Upper lobe of left lung (tissue), 6 donors: ENCODE measurements at regions not wholly inside any gene's neighbourhood (a gene's known extent, or its start where the extent isn't known, plus 50 kb on each side); places are given as distances from the start of the nearest gene placed in this dataset.

Source experiments
- ATAC-seq, 2 donors: fragments of 200-7000 bp; cut with Tn5 transposase; one replicate each; pipeline ENCODE4 v1.9.1; 2022; ENCODE audit warnings: mild to moderate bottlenecking in 2 of 2, moderate library complexity in 2 of 2; ENCODE audit not compliant: low FRiP score in 2 of 2
- DNase-seq, 2 donors: peaks; one replicate each; pipeline ENCODE4 v3.0.0-alpha.2; 2019 to 2020
- H3K27ac ChIP-seq, 4 donors: fragments of 200-600 bp; sonication (generic); one replicate each; pipeline ENCODE4 v1.5.1; 2016 to 2019
- H3K27me3 ChIP-seq, 4 donors: fragments of 200-600 bp; sonication (generic); one replicate each; pipeline ENCODE4 v1.5.1; 2017 to 2019
- H3K36me3 ChIP-seq, 4 donors: fragments of 200-600 bp; sonication (generic); one replicate each; pipeline ENCODE4 v1.5.1; 2016 to 2019
- H3K4me1 ChIP-seq, 4 donors: fragments of 200-600 bp; sonication (generic); one replicate each; pipeline ENCODE4 v1.5.1; 2018 to 2019
- H3K4me3 ChIP-seq, 4 donors: fragments of 200-600 bp; sonication (generic); one replicate each; pipeline ENCODE4 v1.5.1; 2017 to 2019; ENCODE audit warnings: mild to moderate bottlenecking in 2 of 4, moderate library complexity in 1 of 4
- H3K9me3 ChIP-seq, 4 donors: fragments of 200-600 bp; sonication (generic); one replicate each; pipeline ENCODE4 v1.5.1; 2018 to 2019
- EP300 ChIP-seq, 4 donors: sonication (generic); formaldehyde crosslinking; IDR thresholded peaks; one replicate each; pipeline ENCODE4 v1.5.1; 2017; ENCODE audit warnings: antibody characterized with exemption in 4 of 4, control low read depth in 2 of 4
- POLR2A ChIP-seq, 4 donors: fragments of 450-650 bp; IDR thresholded peaks; one replicate each; pipeline ENCODE4 v1.5.1; 2016 to 2017; ENCODE audit warnings: antibody characterized with exemption in 4 of 4, mild to moderate bottlenecking in 2 of 4
- POLR2AphosphoS5 ChIP-seq, 2 donors: sonication (generic); formaldehyde crosslinking; IDR thresholded peaks; one replicate each; pipeline ENCODE4 v1.5.1; 2017; ENCODE audit warnings: antibody characterized with exemption in 2 of 2
- WGBS, 2 donors: methylation state at CpG; one replicate each; pipeline ENCODE4 v1.1.5; 2017 to 2018; 5-methylcytosine and 5-hydroxymethylcytosine counted together
- TF ChIP-seq, protein P1 (sequence below), 6 experiments: fragments of 450-650 bp in 4 of 6; fragments of 200-600 bp in 2 of 6; sonication (generic) in 2 of 6; IDR thresholded peaks; one replicate each; pipeline ENCODE4 v1.5.1; 2016 to 2019; ENCODE audit warnings: antibody characterized with exemption in 6 of 6
- donor health status: DM: no; HTN: no; CAD: no; lungs with moderate emphysema.
- donor health status: DM: no; HTN: yes; CAD: no; lungs with severe emphysema.

DNA sequence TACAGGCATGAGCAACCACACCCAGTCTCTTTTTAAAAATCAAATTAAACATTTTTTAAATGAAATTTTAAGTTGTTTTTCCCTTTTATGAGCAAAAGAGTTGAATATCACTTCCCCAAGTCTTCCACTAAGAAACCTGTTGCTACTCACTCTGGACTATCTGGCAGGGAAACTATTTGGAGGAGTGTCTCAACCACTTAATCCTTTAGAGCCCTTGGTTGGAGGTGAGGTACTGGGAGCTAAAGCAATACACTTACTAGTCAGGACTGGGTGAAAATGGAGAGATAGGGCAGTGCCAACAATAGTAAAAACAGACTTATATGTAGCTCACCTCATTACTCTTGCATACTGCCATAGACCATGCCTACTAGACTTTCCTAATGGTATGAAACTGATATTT, 135.5 kb downstream of the RND3 start:
- ATAC-seq: no peak
- no peak overlapping the region for H3K27ac ChIP-seq
- TF ChIP-seq EP300 (IDR thresholded peaks at IDR 0.05) (no peak), POLR2A (IDR thresholded peaks at IDR 0.05) (no peak), POLR2AphosphoS5 (IDR thresholded peaks at IDR 0.05) (no peak)
- TF ChIP-seq, protein P1, sequence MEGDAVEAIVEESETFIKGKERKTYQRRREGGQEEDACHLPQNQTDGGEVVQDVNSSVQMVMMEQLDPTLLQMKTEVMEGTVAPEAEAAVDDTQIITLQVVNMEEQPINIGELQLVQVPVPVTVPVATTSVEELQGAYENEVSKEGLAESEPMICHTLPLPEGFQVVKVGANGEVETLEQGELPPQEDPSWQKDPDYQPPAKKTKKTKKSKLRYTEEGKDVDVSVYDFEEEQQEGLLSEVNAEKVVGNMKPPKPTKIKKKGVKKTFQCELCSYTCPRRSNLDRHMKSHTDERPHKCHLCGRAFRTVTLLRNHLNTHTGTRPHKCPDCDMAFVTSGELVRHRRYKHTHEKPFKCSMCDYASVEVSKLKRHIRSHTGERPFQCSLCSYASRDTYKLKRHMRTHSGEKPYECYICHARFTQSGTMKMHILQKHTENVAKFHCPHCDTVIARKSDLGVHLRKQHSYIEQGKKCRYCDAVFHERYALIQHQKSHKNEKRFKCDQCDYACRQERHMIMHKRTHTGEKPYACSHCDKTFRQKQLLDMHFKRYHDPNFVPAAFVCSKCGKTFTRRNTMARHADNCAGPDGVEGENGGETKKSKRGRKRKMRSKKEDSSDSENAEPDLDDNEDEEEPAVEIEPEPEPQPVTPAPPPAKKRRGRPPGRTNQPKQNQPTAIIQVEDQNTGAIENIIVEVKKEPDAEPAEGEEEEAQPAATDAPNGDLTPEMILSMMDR (IDR thresholded peaks at IDR 0.05): no peak
- H3K27me3 ChIP-seq: no peaks in the 10 kb centered on the region
- no peak for DNase-seq
- no peaks in the 10 kb centered on the region for H3K4me1 ChIP-seq
- H3K36me3 ChIP-seq: no peaks in the 10 kb centered on the region
- H3K9me3 ChIP-seq: no peaks in the 10 kb centered on the region
- no peak overlapping the region for H3K4me3 ChIP-seq

DNA sequence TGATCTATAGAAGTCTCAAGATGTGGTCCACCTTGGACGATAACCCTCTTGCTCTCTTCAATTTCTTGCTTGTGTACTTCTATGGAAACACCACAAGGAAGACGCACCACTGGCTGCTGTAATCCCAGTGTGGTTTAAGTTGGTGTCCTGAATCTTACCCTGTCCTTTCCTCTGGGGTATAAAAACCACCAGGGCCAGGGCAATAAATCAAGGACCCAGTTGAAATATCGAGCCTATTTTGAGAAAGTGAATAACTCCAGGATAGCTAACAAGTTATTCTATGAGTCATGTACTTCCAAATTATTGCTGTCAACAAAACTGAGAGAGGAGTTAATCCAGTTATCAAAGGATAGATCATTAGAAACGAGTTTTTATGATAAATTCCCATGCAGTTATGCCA, 137.0 kb downstream of the RND3 start:
- no peaks in the 10 kb centered on the region for H3K27me3 ChIP-seq
- DNase-seq (no peak), ATAC-seq (no peak)
- H3K4me1 ChIP-seq: no peaks in the 10 kb centered on the region
- H3K4me3 ChIP-seq: no peak overlapping the region
- no peaks in the 10 kb centered on the region for H3K9me3 ChIP-seq
- WGBS, 2 donors: 71 to 85% methylated on average over 4 of the region's 4 CpGs
- no peak overlapping the region for H3K27ac ChIP-seq
- no peaks in the 10 kb centered on the region for H3K36me3 ChIP-seq
- TF ChIP-seq, protein P1 (IDR thresholded peaks at IDR 0.05): no peak
- TF ChIP-seq EP300 (IDR thresholded peaks at IDR 0.05): no peak
- no peak for TF ChIP-seq POLR2A (IDR thresholded peaks at IDR 0.05)

DNA sequence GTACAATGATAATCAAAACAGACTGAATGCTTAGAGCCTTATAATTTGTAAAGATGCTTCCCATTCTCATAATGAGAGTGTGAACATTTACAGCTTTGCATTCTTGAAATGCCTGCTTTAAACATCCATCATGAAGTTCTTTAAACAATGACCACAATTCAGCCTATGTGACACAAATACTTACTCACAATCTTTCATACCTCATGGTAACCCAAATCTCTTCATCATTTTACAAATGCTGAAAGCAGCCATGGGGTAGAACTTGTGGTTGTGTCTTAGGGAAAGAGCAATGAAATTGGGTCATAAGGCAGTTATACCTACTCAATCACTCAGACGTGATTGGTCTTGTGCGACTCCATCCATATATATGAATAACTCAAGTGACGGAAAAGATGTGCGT, 140.7 kb downstream of the RND3 start:
- WGBS, 2 donors: 94 to 100% methylated on average over 4 of the region's 4 CpGs
- TF ChIP-seq, protein P1 (IDR thresholded peaks at IDR 0.05): no peak
- TF ChIP-seq EP300 (IDR thresholded peaks at IDR 0.05): no peak
- no peak for TF ChIP-seq POLR2AphosphoS5 (IDR thresholded peaks at IDR 0.05)
- no peak for TF ChIP-seq POLR2A (IDR thresholded peaks at IDR 0.05)
- no peak overlapping the region for H3K27ac ChIP-seq
- no peaks in the 10 kb centered on the region for H3K36me3 ChIP-seq
- H3K9me3 ChIP-seq: no peaks in the 10 kb centered on the region
- no peaks in the 10 kb centered on the region for H3K27me3 ChIP-seq
- no peak for DNase-seq
- ATAC-seq: no peak
- no peaks in the 10 kb centered on the region for H3K4me1 ChIP-seq
- no peak overlapping the region for H3K4me3 ChIP-seq

DNA sequence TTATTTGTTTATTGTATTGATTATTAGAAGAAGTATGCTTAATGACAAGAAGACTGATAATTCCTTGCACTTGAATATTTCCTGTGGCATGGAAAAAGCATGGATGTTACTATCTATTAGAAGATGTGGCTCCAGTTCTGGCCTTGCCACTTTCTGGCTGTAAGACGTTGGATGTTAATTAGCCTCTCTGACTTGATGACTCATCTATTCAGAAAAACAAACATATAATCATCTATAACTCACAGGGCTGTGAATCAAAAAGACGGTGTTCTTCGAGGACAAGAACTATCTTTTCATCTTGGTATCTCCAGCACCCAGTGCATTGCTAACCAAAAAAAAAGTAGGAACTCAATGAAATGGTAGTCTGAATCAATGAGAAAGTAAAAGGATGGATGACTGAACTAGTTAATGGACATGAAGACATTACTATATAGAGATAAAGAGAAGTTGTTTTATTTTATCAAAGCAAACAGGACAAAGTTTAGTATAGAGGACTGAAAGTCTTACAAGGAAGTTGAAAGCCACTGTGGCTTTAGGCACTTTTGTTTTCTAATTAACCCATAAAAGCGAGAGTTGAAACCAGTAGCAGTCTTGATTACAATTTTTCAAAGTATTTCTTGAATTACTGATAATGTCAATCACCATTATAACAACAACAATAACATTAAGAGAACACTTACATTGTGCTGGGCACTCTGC, 145.3 kb downstream of the RND3 start:
- no peak for TF ChIP-seq POLR2AphosphoS5 (IDR thresholded peaks at IDR 0.05)
- TF ChIP-seq, protein P1 (IDR thresholded peaks at IDR 0.05): no peak
- no peak for TF ChIP-seq EP300 (IDR thresholded peaks at IDR 0.05)
- no peak for TF ChIP-seq POLR2A (IDR thresholded peaks at IDR 0.05)
- Histone ChIP-seq H3K4me1 (no peaks in the 10 kb centered on the region), H3K9me3 (no peaks in the 10 kb centered on the region), H3K36me3 (no peaks in the 10 kb centered on the region), H3K4me3 (no peak overlapping the region), H3K27me3 (no peaks in the 10 kb centered on the region), H3K27ac (no peak overlapping the region)
- DNase-seq (no peak), ATAC-seq (no peak)
- 84 to 88% methylated on average over 4 of the region's 4 CpGs for WGBS, 2 donors

DNA sequence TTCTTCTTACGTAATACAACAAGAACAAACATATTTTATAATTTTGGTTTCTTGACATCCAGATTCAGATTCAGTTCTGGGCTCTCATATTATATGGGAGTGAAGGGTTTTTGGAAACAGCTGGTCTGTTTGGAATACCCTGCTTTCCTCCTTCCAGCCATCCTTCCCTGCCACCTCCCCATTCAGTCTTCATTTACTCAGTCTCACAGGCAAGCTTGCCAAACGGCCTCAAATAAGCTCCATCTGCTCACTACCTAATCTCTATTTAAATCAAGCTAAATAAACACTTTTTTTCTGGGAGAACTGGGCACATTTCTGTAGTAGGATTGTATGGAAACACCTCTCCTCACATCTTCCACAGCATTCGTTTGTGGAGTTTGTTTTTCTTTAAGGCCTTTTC, 147.5 kb downstream of the RND3 start:
- 48 to 51% methylated on average over 3 of the region's 3 CpGs for WGBS, 2 donors
- TF ChIP-seq, protein P1 (IDR thresholded peaks at IDR 0.05): no peak
- TF ChIP-seq POLR2AphosphoS5 (IDR thresholded peaks at IDR 0.05): no peak
- H3K36me3 ChIP-seq: no peaks in the 10 kb centered on the region
- no peak overlapping the region for H3K27ac ChIP-seq
- no peak overlapping the region for H3K4me3 ChIP-seq
- no peaks in the 10 kb centered on the region for H3K4me1 ChIP-seq
- H3K27me3 ChIP-seq: no peaks in the 10 kb centered on the region
- no peak for DNase-seq
- no peaks in the 10 kb centered on the region for H3K9me3 ChIP-seq
- no peak for ATAC-seq
